Tibial artery (tissue), 4 donors: ENCODE measurements at regions not wholly inside any gene's neighbourhood (a gene's known extent, or its start where the extent isn't known, plus 50 kb on each side); places are given as distances from the start of the nearest gene placed in this dataset.

Experiments
- DNase-seq, 2 donors: peaks; one replicate each; pipeline ENCODE4 v3.0.0-alpha.2; 2019
- H3K27ac ChIP-seq, 2 donors: fragments of 200-600 bp; sonication (generic) in 1 of 2; 1 replicate in 1 of 2; 2 replicates in 1 of 2; pipeline ENCODE4 v1.5.1; 2018 to 2019; ENCODE audit warnings: mild to moderate bottlenecking in 1 of 2
- H3K27me3 ChIP-seq, 2 donors: fragments of 200-600 bp; sonication (generic) in 1 of 2; one replicate each; pipeline versions ENCODE4 v1.5.1 to v1.6.0; 2016 to 2019
- H3K36me3 ChIP-seq, 3 donors: fragments of 200-600 bp; sonication (generic) in 2 of 3; one replicate each; pipeline ENCODE4 v1.5.1; 2016 to 2019; ENCODE audit warnings: mild to moderate bottlenecking in 2 of 3
- H3K4me1 ChIP-seq, 4 donors: fragments of 200-600 bp; sonication (generic) in 2 of 4; 1 replicate in 3 of 4; 2 replicates in 1 of 4; pipeline ENCODE4 v1.5.1; 2016 to 2019
- H3K4me3 ChIP-seq, 2 donors: fragments of 200-600 bp; sonication (generic) in 1 of 2; 1 replicate in 1 of 2; 2 replicates in 1 of 2; pipeline ENCODE4 v1.5.1; 2018 to 2019; ENCODE audit warnings: mild to moderate bottlenecking in 2 of 2
- H3K9me3 ChIP-seq, 3 donors: fragments of 200-600 bp; sonication (generic) in 1 of 3; one replicate each; pipeline ENCODE4 v1.5.1; 2016 to 2019
- CTCF ChIP-seq, 2 experiments: fragments of 200-600 bp in 1 of 2; fragments of 450-650 bp in 1 of 2; IDR thresholded peaks; one replicate each; pipeline ENCODE4 v1.5.1; 2017 to 2019; ENCODE audit warnings: antibody characterized with exemption in 2 of 2, mild to moderate bottlenecking in 1 of 2, moderate library complexity in 1 of 2
- intact Hi-C: fragments of 100-400 bp; cut with DNase I; formaldehyde crosslinking; loops from one replicate; pipeline ENCODE4 v1.15.0; 2023; ENCODE audit warnings: low total_unique reads

DNA sequence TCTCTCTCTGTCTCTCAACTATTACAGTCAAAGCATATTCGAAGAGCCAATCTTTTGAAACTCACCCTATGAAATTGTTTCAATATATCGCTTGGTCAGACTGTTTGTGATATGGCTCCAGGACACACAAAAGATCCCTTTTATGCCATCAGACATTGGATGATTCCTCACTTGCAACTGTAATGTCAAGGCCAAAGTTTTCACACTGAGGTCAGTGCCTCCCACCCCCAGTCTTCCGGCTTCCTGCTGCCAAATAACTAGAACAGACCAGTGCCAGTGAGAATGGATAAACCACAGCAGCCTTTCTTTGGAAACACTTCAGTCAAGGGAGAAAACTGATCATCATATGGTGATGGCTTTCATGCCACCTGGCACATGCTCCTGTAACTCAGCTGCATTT, 321.9 kb upstream of the ZFHX3 start:
- no peaks in the 10 kb centered on the region for H3K4me1 ChIP-seq
- TF ChIP-seq CTCF (IDR thresholded peaks at IDR 0.05), result no peak
- H3K27ac ChIP-seq, result no peak overlapping the region
- no peak for DNase-seq
- no peaks in the 10 kb centered on the region for H3K9me3 ChIP-seq
- intact Hi-C loops, result no loop called here
- H3K4me3 ChIP-seq, result no peak overlapping the region
- no peaks in the 10 kb centered on the region for H3K36me3 ChIP-seq
- H3K27me3 ChIP-seq, result no peaks in the 10 kb centered on the region

DNA sequence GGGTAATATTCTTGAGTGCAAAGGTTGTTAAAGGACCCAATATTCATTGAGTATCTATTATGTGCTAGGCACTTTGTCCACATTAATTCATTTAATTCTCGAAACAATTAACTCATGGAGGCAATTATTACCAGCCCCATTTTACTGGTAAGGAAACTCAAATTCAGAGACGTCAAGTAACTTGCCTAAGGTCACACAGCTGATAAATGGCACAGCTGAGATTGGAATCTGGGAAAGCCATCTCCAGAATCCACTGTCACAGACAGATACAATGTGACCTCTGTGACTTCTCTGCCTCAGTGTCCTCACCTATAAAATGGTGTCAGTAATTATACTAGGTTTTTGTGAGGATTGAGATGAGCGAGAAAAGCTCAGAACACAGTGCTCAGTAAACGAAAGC, 320.8 kb upstream of the ZFHX3 start:
- Histone ChIP-seq H3K4me1 (no peaks in the 10 kb centered on the region), H3K27ac (no peak overlapping the region), H3K4me3 (no peak overlapping the region), H3K9me3 (no peaks in the 10 kb centered on the region), H3K36me3 (no peaks in the 10 kb centered on the region), H3K27me3 (no peaks in the 10 kb centered on the region)
- intact Hi-C loops, result no loop called here
- DNase-seq, result no peak
- TF ChIP-seq CTCF (IDR thresholded peaks at IDR 0.05), result no peak

DNA sequence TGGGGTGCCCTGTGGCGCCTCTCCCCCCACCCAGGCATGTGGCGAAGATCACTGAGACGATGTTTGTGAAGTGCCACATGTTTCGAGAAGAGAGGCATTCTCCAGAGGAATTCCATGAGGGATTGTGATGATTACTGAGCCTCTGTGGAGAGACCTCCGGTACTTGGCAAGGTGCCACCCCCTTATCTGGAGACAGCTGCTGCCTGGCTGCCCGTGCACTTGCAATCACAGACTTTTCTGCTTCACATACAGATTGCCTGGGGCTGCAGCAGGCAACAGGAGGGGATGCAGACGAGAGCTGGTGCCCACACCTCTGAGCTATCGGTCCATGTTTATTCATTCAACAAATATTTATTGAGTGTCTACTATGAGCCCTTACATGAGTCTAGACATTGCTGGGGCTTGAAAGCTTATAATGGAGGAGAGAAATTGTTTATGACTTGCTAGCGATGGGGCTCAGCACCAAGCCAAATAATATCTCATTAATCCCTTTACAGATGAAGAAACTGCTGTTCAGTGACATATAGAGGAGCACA, 317.2 kb upstream of the ZFHX3 start:
- intact Hi-C loops, result no loop called here
- no peak for DNase-seq
- no peak for TF ChIP-seq CTCF (IDR thresholded peaks at IDR 0.05)

DNA sequence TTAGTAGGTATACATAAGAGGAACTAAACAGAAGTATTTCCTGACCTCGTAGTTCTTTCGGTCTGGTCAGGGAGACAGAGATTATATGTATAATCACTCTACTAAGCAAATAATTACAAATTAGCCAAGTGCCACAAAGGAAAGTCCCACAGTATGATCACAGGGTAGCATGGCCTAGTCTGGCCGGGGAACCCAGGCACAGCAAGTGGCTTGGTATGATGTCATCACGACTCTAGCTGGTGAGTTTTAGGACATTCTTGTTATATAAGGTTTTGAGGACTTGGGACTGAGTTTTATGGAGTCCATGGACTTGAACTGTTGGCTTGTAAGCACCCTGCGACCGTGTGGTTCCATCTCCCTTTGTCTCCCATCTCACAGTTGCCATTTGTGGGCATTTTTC, 316.5 kb upstream of the ZFHX3 start:
- intact Hi-C loops, result no loop called here
- no peak for TF ChIP-seq CTCF (IDR thresholded peaks at IDR 0.05)
- no peak for DNase-seq
- Histone ChIP-seq H3K4me3 (no peak overlapping the region), H3K9me3 (no peaks in the 10 kb centered on the region), H3K27ac (no peak overlapping the region), H3K4me1 (no peaks in the 10 kb centered on the region), H3K27me3 (no peaks in the 10 kb centered on the region), H3K36me3 (no peaks in the 10 kb centered on the region)

More for the DNA sequence above, 317.2 kb upstream of the ZFHX3 start:
- H3K4me1 ChIP-seq, result no peaks in the 10 kb centered on the region
- no peaks in the 10 kb centered on the region for H3K9me3 ChIP-seq
- no peaks in the 10 kb centered on the region for H3K36me3 ChIP-seq
- no peak overlapping the region for H3K4me3 ChIP-seq
- H3K27ac ChIP-seq, result no peak overlapping the region
- no peaks in the 10 kb centered on the region for H3K27me3 ChIP-seq

DNA sequence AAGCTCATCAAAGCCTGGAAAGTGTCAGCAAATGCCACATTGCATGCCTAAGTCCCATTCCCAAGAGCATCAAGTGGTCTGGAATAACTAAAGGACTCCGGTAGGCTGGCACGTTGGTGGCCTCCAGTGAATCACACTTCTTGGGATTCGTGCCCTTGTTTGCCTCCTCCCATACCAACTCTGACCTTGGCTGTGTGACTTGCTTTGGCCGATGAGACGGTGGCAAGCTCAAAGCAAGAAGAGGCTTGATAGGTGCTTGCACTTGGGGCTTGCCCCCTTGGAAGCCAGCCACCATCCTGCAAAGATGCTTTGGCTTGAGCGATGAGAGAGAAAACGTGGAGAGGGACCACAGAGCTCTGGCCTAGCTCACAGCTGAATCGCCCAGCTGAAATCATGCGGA, 313.1 kb upstream of the ZFHX3 start:
- Histone ChIP-seq H3K27ac (no peak overlapping the region), H3K4me1 (no peaks in the 10 kb centered on the region), H3K9me3 (no peaks in the 10 kb centered on the region), H3K36me3 (no peaks in the 10 kb centered on the region), H3K27me3 (no peaks in the 10 kb centered on the region), H3K4me3 (no peak overlapping the region)
- intact Hi-C loops, result no loop called here
- no peak for TF ChIP-seq CTCF (IDR thresholded peaks at IDR 0.05)
- no peak for DNase-seq
